Mesothelial cell of epicardium (in vitro differentiated cells): ENCODE measurements at regions not wholly inside any gene's neighbourhood (a gene's known extent, or its start where the extent isn't known, plus 50 kb on each side); places are given as distances from the start of the nearest gene placed in this dataset.

Experiments used
- DNase-seq, 2 experiments: peaks; one replicate each; pipeline ENCODE4 v3.0.0; 2021; ENCODE audit warnings: low spot score in 2 of 2; ENCODE audit not compliant: unreplicated experiment in 2 of 2
- H3K27ac Mint-ChIP-seq: 2 replicates; pipeline ENCODE4 v1.8.0; 2021; ENCODE audit warnings: mixed read lengths
- H3K27me3 Mint-ChIP-seq: 2 replicates; pipeline ENCODE4 v1.8.0; 2021; ENCODE audit warnings: low read depth, mixed read lengths
- H3K36me3 Mint-ChIP-seq: 2 replicates; pipeline ENCODE4 v1.8.0; 2021; ENCODE audit warnings: mixed read lengths
- H3K4me1 Mint-ChIP-seq: 2 replicates; pipeline ENCODE4 v1.8.0; 2021; ENCODE audit warnings: mixed read lengths
- H3K4me3 Mint-ChIP-seq: 2 replicates; pipeline ENCODE4 v1.8.0; 2021; ENCODE audit warnings: mild to moderate bottlenecking, moderate library complexity, mixed read lengths
- H3K9me3 Mint-ChIP-seq: 2 replicates; pipeline ENCODE4 v1.8.0; 2021; ENCODE audit warnings: mixed read lengths
- TF ChIP-seq, protein P1 (sequence below): fragments of 200-600 bp; sonication (generic); IDR thresholded peaks from one replicate; pipeline ENCODE4 v1.5.0; 2021; ENCODE audit warnings: antibody characterized with exemption; ENCODE audit not compliant: unreplicated experiment

DNA sequence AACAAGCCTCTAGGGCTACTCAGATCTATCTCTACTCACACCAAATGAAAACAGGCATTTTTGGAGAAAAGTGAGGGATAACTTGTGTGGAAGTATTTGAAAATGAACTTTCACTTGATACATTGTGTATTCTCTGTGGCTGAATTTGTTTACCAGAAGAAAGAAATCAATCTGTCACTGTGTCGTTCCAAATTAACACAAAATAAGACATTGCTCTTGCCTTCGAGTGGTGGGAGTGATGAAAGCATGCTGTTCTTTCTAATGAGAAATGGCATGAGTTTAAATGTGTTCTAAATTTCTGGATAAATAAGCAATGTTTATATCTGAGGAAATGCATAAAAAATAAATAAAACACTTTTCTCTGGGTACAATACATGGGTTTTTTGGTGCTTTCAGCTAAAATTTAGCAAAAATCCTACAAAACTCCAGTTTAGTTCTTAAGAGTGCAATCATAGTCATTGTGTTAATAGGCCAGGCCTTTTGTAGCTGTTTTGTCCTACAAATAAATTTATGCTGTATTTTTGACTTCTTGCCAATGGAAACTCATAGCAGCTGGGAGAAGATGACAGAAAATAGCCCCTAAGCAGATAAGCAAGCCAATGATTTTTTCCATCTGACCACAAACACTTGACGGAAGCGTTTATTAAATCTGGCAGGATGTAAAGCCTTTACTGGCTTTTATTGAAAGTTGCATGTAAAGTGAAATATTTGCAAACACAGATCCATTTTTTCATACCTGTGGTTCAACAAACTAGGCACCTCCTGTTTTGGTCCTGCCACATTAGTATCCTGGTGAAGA, 1064.1 kb upstream of the GHITM start:
- no peak for DNase-seq
- TF ChIP-seq, protein P1, sequence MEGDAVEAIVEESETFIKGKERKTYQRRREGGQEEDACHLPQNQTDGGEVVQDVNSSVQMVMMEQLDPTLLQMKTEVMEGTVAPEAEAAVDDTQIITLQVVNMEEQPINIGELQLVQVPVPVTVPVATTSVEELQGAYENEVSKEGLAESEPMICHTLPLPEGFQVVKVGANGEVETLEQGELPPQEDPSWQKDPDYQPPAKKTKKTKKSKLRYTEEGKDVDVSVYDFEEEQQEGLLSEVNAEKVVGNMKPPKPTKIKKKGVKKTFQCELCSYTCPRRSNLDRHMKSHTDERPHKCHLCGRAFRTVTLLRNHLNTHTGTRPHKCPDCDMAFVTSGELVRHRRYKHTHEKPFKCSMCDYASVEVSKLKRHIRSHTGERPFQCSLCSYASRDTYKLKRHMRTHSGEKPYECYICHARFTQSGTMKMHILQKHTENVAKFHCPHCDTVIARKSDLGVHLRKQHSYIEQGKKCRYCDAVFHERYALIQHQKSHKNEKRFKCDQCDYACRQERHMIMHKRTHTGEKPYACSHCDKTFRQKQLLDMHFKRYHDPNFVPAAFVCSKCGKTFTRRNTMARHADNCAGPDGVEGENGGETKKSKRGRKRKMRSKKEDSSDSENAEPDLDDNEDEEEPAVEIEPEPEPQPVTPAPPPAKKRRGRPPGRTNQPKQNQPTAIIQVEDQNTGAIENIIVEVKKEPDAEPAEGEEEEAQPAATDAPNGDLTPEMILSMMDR = no peak
- H3K27ac Mint-ChIP-seq = no peak overlapping the region

DNA sequence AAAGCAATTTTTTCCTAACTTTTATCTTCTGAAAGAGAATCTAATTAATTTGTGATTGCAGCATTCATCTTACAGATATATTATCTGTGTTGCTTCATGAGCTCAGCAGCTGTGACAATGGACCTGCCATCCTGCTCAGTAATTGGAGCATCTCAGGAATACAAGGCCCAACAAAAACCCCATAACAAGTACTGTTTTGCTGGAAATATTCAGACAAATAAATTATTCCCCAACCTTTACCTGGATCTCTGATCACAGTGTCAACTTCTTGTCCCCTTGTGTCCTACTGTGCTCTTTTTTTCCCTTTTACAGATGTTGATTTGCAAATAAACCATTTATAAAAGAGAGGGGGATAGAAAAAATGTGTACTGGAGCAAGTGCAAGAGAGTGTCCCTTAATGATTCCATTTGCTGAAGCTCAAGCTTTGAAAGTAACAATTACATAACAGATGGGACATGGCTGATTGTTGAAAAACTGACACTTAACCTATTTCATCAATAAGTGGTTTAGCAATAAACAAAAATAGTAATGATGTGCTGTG, 1063.4 kb upstream of the GHITM start:
- Mint-ChIP-seq H3K36me3 (no peaks in the 10 kb centered on the region), H3K9me3 (peaks cover 7% of the 10 kb centered on the region), H3K27me3 (peaks cover 15% of the 10 kb centered on the region), H3K4me1 (peaks cover 28% of the 10 kb centered on the region), H3K4me3 (no peak overlapping the region), H3K27ac (no peak overlapping the region)
- TF ChIP-seq, protein P1 = no peak
- DNase-seq = no peak

More for the DNA sequence above, 1064.1 kb upstream of the GHITM start:
- H3K9me3 Mint-ChIP-seq = peaks cover 11% of the 10 kb centered on the region
- peaks cover 28% of the 10 kb centered on the region for H3K4me1 Mint-ChIP-seq
- no peaks in the 10 kb centered on the region for H3K36me3 Mint-ChIP-seq
- no peak overlapping the region for H3K4me3 Mint-ChIP-seq
- H3K27me3 Mint-ChIP-seq = peaks cover 15% of the 10 kb centered on the region

GRCh38 chr10:83076443-83076842, 1062.9 kb upstream of the GHITM start:
- H3K27ac Mint-ChIP-seq = no peak overlapping the region
- TF ChIP-seq, protein P1 = no peak
- DNase-seq = no peak
- peaks cover 15% of the 10 kb centered on the region for H3K27me3 Mint-ChIP-seq
- H3K9me3 Mint-ChIP-seq = peaks cover 8% of the 10 kb centered on the region
- H3K4me1 Mint-ChIP-seq = peaks cover 28% of the 10 kb centered on the region
- no peak overlapping the region for H3K4me3 Mint-ChIP-seq
- H3K36me3 Mint-ChIP-seq = no peaks in the 10 kb centered on the region

- Mint-ChIP-seq H3K36me3 (no peaks in the 10 kb centered on the region), H3K27me3 (peaks cover 15% of the 10 kb centered on the region), H3K27ac (no peak overlapping the region), H3K4me3 (no peak overlapping the region), H3K9me3 (peaks cover 15% of the 10 kb centered on the region), H3K4me1 (peaks cover 28% of the 10 kb centered on the region)
- TF ChIP-seq, protein P1 = no peak
- DNase-seq = no peak
Observed at GRCh38 chr10:83078160-83078559, 1061.1 kb upstream of the GHITM start.

- H3K27me3 Mint-ChIP-seq = peaks cover 15% of the 10 kb centered on the region
- no peak overlapping the region for H3K4me3 Mint-ChIP-seq
- TF ChIP-seq, protein P1 = no peak
- no peaks in the 10 kb centered on the region for H3K36me3 Mint-ChIP-seq
- no peak for DNase-seq
- no peak overlapping the region for H3K27ac Mint-ChIP-seq
- H3K9me3 Mint-ChIP-seq = peaks cover 13% of the 10 kb centered on the region
- H3K4me1 Mint-ChIP-seq = peaks cover 25% of the 10 kb centered on the region
Observed at GRCh38 chr10:83078645-83079044, 1060.7 kb upstream of the GHITM start.
